Left ventricle myocardium superior (tissue), 1 donor: ENCODE measurements at regions not wholly inside any gene's neighbourhood (a gene's known extent, or its start where the extent isn't known, plus 50 kb on each side); places are given as distances from the start of the nearest gene placed in this dataset.

ENCODE experiments used
- ATAC-seq: fragments of 200-7000 bp; cut with Tn5 transposase; one replicate; pipeline ENCODE4 v1.9.1; 2020; ENCODE audit warnings: mild to moderate bottlenecking, moderate library complexity
- DNase-seq: peaks from one replicate; pipeline ENCODE4 v3.0.0-alpha.2; 2020
- intact Hi-C: fragments of 100-400 bp; cut with micrococcal nuclease; formaldehyde crosslinking; loops from one replicate; pipeline ENCODE4 v1.11.0; 2022
- donor health status: DM: no; HTN: yes; CAD: no; lungs with severe emphysema.

DNA sequence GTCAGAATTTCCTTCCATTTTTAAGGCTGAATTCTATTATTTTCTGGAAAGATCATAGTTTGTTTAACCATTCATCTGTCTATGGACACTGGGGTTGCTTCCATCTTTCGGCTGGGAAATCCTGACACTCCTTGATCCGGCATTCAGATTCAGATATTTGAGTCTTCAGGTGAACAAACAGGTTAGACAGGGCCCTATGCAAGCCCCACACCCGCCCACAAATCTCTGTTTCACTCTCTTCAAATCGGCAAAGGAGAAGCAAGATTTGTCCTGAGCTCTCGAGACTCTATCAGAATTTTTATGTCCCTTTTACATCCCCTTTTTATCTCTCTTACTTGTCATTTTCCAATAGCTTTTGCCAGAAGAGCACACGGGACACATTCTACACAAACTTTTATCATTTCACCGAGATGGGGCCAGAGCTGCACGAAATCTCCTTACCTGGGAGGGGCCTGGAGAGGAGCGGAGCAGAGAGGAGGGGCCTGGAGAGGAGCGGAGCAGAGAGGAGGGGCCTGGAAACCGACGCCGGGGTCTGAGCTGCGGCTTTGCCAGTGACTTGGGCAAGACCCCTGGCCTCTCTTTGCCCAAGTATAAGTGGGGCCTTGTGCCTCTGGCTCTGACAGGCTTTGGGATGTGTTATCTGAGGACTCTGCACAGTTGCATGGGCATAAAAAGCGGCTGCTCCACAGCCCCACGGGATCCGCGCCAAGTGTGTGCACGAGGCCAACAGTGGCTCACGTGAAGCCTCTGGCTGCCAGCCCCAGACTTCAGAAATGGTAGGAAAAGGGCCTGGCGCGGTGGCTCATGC lies 54.3 kb upstream of the RBFOX3 start:
- DNase-seq (peak; percentile 90), ATAC-seq (peak; percentile 96)
- intact Hi-C loops: no loop called here

DNA sequence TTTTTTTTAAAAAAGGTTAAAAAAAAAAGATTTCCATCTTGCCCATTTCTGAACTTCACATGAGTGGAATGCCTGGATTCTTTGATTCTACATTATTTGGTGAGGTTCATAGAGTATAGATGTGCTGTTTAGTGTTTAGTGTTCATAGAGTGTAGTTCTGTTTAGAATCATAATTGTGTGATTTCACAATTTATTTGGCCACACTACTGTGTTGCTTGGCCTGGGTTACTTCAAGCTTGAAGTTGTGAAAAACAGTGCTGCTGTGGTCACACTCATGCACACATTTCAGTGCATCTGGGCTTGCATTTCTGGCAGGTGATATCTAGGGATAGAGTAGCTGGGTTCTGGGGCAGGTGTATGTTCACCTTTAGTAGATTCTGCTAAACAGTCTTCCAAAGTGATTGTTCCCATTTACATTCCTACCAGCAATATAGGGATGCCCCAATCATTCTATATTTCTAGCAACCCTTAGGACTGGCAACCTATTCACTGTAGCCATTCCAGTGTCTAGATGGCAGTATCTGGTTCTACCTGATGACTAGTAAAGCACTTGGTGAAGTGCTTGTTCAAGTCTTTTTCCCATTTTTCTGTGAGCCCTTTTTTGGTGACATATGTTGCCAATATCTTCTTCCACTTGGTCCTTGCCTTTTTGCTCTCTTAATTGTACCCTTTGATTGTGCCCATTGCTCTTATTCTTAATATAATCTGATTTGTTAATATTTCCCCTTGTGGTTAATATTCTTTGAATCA lies 50.6 kb upstream of the RBFOX3 start:
- intact Hi-C loops: no loop called here
- DNase-seq (no peak), ATAC-seq (no peak)
